ENCODE measurements at regions not wholly inside any gene's neighbourhood (a gene's known extent, or its start where the extent isn't known, plus 50 kb on each side); places are given as distances from the start of the nearest gene placed in this dataset.
"Not testable (repeated sequence)": the region's sequence is repeated elsewhere in the genome, so short reads cannot be mapped to it uniquely, and the experiment has no call there.

- no peak for DNase-seq (ENCODE audit: low read depth in 4 of 4, low spot score in 3 of 4)
These were observed 136.0 kb upstream of the SPOPL start for GRCh38 chr2:138365581-138365980.

DNA sequence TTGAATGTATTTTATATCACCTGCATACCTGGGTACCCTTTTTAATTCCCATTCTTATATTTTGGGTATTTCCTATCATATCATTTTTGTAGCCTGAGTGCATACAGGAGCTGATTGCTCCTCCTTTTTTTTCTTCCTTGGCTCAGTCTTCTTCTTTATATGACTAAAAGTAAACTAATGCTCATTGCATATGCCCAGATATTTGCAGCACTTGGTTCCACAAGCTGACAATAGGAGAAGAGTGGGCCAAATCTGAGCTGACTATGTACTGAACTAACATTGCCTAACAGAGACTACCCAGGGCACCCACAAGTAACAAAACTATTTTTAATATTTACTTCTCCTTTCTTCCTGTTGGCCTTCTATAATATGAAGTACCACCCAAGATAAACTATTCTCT lies 131.7 kb upstream of the SPOPL start:
- no peak for DNase-seq (ENCODE audit: low read depth in 4 of 4, low spot score in 3 of 4)

GRCh38 chr2:138373993-138374408 lies 127.6 kb upstream of the SPOPL start:
- peak in 2 of 4 donors; percentile 22 to 23 for DNase-seq (ENCODE audit: low read depth in 4 of 4, low spot score in 3 of 4)

- DNase-seq (ENCODE audit: low read depth in 4 of 4, low spot score in 3 of 4) = no peak
These were observed 120.2 kb upstream of the SPOPL start for GRCh38 chr2:138381373-138381772.

DNA sequence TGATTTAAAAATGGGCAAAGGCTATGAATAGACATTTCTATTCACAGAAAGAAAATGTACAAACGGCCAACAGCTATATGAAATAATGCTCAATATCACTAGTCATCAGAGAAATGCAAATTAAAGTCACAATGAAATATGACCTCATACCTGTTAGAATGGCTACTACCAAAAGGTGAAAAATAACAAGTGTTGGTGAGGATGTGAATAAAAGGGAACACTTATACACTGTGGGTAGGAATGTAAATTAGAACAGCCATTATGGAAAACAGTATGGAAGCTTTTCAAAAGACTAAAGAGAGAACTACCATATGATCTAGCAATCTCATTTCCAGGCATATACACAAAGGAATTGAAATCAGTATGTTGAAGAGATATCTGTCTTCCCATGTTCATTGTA lies 118.9 kb upstream of the SPOPL start:
- DNase-seq (ENCODE audit: low read depth in 4 of 4, low spot score in 3 of 4) = no peak

GRCh38 chr2:138386191-138386590 lies 115.4 kb upstream of the SPOPL start:
- DNase-seq (ENCODE audit: low read depth in 4 of 4, low spot score in 3 of 4) = not testable (repeated sequence)

GRCh38 chr2:138389063-138389462 lies 112.5 kb upstream of the SPOPL start:
- DNase-seq (ENCODE audit: low read depth in 4 of 4, low spot score in 3 of 4) = no peak

DNA sequence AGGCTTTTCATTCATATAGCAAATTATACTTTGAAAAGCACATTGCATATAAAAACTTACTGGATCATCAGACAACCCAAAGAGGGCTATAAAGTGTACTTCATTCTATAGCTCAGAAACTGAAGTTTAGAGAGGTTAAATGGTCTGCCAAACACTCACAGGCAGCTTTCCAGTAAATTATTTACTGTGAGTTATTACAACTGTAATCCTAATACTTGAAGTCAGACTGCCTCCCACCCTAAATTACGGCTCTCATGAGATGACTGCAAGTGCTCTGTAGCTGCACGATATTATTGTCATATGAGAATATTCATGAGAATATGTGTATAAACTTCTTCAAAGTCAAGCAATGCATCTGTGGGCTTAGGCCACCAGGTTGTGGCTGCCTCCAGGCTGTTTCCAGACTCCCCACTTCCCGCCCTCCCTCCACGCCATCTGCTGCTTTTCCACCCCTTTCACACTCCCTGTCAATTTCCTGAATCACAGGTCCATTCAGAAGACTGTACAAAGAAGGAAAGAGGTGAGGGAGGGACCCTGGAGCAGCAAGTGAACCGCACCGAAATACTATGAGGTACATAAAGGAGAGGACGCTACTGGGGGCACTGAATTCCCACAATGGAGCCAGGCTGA lies 111.1 kb upstream of the SPOPL start:
- DNase-seq (ENCODE audit: low read depth in 4 of 4, low spot score in 3 of 4) = no peak

- no peak for DNase-seq (ENCODE audit: low read depth in 4 of 4, low spot score in 3 of 4)
These were observed 109.6 kb upstream of the SPOPL start for GRCh38 chr2:138391946-138392345.

- no peak for DNase-seq (ENCODE audit: low read depth in 4 of 4, low spot score in 3 of 4)
These were observed 105.8 kb upstream of the SPOPL start for GRCh38 chr2:138395565-138396306.

GRCh38 chr2:138396843-138397242 lies 104.7 kb upstream of the SPOPL start:
- DNase-seq (ENCODE audit: low read depth in 4 of 4, low spot score in 3 of 4) = no peak

DNA sequence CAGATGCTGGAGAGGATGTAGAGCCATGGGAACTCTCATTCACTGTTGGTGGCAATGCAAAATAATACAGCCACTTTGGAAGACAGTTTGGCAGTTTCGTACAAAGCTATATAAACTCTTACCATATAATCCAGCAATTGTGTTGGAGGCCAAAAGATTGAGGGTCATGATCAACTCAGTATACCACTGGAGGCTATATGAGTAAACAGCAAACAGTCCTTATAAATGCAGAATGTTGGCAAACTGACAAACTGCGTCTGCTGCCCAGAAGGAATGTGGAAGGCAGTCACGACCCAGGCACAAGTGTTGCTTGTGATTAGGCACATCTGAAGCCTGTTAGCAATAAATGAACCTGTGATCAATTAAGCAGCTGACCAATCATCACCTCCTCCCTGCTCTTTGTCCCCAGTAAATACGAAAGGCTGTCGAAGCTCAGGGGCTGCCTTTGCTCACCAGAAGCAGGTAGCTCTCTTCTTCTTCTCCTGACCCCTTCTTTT lies 98.1 kb upstream of the SPOPL start:
- DNase-seq (ENCODE audit: low read depth in 4 of 4, low spot score in 3 of 4) = no peak

DNA sequence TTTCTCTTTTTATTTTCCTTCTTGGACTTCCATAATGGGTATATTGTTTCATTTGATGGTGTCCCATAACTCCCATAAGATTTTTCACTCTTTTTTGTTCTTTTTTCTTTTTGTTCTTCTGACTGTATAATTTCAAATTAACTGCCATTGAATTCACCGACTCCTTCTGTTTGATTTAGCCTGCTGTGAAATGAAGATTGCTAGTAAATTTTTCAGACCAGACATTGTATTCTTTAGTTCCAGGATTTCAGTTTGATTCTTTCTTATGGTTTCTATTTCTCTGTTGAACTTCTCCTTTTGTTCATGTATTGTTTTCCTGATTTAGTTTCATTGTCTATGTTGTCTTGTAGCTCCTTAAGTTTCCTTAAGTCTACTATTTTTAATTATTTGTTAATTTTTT lies 87.6 kb upstream of the SPOPL start:
- no peak for DNase-seq (ENCODE audit: low read depth in 4 of 4, low spot score in 3 of 4)

GRCh38 chr2:138415985-138416384 lies 85.6 kb upstream of the SPOPL start:
- no peak for DNase-seq (ENCODE audit: low read depth in 4 of 4, low spot score in 3 of 4)

DNA sequence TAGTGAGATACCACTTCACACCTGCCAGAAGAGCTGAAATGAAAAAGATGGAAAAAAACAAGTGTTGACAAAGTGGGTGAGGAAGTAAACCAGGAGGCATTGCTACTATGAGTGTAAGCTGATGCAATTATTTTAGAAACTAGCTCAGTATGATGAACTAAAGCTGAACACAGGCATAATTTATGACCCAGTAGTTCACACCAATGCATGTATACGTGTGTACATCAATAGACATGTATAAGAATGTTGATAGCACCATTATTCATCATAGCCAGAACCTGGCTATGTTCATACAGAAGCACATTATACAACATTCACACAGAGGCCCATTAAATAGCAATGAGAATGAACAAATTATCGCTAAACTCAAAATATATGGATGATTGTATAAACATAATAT lies 83.1 kb upstream of the SPOPL start:
- DNase-seq (ENCODE audit: low read depth in 4 of 4, low spot score in 3 of 4) = no peak

DNA sequence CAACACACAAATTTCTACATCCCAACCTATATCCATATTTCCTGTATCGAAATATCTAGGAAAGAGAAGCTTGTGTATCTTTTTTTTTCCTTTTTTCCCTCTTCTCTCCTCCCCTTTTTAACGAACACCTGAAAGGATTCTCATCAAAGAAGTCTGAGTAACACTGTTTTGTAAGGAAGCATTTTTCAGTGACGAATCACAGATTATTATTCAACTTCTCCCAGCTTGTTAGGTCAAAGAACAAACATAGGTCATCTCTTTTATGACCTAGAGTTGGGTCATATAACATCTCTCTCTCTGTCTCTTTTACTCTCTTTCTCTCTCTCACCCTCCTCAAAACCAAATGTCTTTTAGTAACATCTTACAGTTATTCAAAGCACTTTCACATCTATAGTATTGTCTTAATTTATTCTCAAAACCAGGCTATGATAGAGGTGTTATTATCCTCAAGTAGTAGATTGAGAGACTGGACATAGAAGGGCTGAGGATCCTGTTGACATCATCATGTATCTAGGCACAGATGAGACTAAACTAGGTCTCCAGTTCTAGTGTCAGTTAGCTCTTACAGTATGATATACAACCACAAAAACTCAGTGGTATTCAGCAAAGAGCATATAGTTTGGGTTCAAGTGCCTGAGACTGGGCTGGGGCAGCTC lies 80.1 kb upstream of the SPOPL start:
- DNase-seq (ENCODE audit: low read depth in 4 of 4, low spot score in 3 of 4) = no peak

DNA sequence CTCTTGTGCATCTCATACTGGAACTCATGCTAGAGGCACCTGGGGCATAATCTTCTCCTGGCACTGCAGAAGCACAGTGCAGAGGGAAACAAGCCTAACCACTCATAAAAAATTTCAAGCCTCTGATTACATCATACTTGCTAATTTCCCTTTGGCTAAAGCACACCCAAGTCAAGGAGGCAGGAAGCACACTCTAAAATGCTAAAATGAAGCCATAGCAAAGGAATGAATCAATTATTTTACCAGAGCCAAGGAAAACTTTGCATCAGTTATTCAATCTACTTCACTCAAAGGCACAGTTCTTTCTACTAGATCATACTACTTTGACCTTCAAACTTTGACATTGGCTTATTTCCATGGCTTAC lies 79.6 kb upstream of the SPOPL start:
- peak in 1 of 4 donors; percentile 1 for DNase-seq (ENCODE audit: low read depth in 4 of 4, low spot score in 3 of 4)

DNA sequence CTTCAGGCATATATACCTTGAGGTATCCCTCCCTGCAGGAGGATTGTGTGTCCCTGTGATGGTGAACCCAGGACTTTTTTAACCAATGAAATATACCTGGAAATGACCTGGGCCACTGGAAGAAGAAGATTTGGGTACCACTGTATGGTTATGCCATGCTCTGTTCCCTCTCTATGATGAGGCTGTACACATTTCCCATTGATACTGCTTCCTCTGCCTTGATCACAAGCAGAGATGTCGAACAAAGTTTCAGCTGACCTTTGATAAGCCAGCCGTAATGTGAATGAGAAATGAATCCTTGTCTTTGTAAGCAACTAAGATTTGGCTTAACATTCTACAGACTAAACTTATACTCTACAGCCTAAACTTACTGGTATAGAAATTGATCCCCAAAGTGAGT lies 78.4 kb upstream of the SPOPL start:
- no peak for DNase-seq (ENCODE audit: low read depth in 4 of 4, low spot score in 3 of 4)

GRCh38 chr2:138423745-138424144 lies 77.8 kb upstream of the SPOPL start:
- no peak for DNase-seq (ENCODE audit: low read depth in 4 of 4, low spot score in 3 of 4)

- no peak for DNase-seq (ENCODE audit: low read depth in 4 of 4, low spot score in 3 of 4)
These were observed 77.0 kb upstream of the SPOPL start for GRCh38 chr2:138424436-138425140.

DNA sequence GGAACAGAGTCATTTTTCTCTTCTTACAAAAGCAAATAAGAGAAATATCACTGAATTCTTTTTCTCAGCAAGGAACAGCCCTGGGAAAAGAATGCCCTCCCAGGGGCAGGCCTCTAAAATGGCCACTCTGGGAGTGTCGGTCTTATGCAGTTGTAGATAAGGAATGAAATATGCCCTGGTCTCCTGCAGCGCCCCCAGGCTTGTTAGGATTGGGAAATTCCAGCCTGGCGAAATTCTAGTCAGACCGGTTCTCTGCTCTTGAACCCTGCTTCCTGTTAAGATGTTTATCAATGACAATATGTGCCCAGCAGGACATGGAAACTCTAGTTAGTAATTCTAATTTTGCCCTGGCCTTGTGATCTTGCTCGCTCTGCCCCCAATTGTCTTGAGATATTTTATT lies 75.5 kb upstream of the SPOPL start:
- not testable (repeated sequence) for DNase-seq (ENCODE audit: low read depth in 4 of 4, low spot score in 3 of 4)
